ENCODE measurements at regions not wholly inside any gene's neighbourhood (a gene's known extent, or its start where the extent isn't known, plus 50 kb on each side); places are given as distances from the start of the nearest gene placed in this dataset.
"Not testable (repeated sequence)": the region's sequence is repeated elsewhere in the genome, so short reads cannot be mapped to it uniquely, and the experiment has no call there.

- in situ Hi-C loops (cut with HindIII; ENCODE audit: low sequenced_read_pairs): no loop called here
These were observed 157.4 kb downstream of the SKIDA1 start for GRCh38 chr10:21368022-21368582.

DNA sequence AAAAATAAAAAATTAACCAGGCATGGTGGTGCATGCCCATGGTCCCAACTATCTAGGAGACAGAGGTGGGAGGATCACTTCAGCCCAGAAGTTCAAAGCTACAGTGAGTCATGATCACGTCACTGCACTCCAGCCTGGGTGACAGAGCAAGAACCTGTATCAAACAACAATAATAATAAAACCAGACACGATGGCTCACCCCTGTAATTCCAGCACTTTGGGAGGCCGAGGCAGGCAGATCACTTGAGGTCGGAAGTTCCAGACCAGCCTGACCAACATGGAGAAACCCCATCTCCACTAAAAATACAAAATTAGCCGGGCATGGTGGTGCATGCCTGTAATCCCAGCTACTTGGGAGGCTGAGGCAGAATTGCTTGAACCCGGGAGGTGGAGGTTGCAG lies 159.4 kb downstream of the SKIDA1 start:
- in situ Hi-C loops (cut with HindIII; ENCODE audit: low sequenced_read_pairs): not testable (repeated sequence)

GRCh38 chr10:21364196-21365114 lies 161.0 kb downstream of the SKIDA1 start:
- in situ Hi-C loops (cut with HindIII; ENCODE audit: low sequenced_read_pairs): no loop called here

DNA sequence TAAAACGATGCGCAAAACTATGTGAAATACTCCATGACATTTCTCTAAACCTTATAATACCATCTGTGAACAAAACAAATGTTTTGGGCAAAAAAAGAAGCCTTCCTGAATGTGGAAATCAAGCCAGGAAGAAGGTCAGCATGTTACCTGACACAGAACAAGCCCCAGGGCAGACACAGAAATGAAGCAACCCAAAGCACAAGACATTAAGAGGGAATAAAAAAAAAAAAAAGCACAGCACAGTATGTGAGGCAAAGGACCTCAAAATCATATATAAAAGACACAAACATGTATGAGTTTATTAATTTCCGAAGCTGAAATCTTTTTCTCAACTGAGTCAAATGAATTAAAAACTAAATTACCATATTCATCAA lies 161.8 kb downstream of the SKIDA1 start:
- in situ Hi-C loops (cut with HindIII; ENCODE audit: low sequenced_read_pairs): no loop called here

DNA sequence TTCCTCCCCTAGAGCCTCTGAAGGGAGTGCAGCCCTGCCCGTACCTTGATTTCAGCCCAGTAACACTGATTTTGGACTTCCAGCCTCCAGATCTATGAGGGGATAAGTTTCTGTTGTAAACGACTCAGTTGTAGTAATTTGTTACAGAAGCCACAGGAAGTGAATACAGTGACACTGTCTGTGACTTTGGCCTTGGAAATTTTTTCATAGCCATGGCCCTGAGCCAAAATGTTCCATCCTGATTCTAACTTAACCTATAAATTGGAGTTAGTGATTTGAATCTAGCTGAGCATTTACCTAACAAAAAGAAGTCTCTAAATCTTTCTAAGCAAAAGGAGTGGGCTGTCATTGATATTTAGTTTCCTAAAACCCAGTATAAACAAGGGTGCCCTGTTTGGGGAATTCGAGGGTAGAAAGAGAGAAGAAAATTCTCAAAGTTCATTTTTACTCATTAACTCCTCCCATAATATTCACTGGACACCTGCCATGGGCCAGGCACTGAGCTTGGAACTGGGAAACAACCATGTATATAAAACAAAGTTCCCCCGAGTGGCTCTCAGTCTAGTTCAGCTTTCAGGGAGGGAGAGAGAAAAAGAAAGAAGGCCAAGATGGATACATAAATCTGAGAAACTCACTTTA lies 162.3 kb downstream of the SKIDA1 start:
- in situ Hi-C loops (cut with HindIII; ENCODE audit: low sequenced_read_pairs): no loop called here

DNA sequence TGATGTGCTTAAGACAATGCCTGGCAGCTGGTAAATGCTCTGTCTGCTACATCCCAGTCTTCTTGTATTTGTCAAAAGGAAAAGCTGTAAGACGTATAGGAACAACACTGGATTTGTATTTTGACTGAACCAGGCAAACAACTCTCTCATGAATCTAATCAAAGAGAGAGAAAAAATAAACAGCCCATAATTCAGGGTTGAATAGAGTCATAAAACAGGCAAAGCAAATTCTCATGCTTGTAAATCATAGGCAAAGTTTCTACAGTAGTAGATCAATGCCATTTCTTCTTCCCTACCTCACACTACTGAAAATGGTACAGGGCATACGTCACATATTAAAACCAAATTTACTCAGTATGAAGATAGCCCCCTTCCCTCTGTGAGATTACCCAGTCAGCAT lies 166.3 kb downstream of the SKIDA1 start:
- in situ Hi-C loops (cut with HindIII; ENCODE audit: low sequenced_read_pairs): no loop called here

GRCh38 chr10:21355591-21356011 lies 169.9 kb downstream of the SKIDA1 start:
- in situ Hi-C loops (cut with HindIII; ENCODE audit: low sequenced_read_pairs): no loop called here

- in situ Hi-C loops (cut with HindIII; ENCODE audit: low sequenced_read_pairs): no loop called here
These were observed 172.6 kb downstream of the SKIDA1 start for GRCh38 chr10:21352886-21353285.

DNA sequence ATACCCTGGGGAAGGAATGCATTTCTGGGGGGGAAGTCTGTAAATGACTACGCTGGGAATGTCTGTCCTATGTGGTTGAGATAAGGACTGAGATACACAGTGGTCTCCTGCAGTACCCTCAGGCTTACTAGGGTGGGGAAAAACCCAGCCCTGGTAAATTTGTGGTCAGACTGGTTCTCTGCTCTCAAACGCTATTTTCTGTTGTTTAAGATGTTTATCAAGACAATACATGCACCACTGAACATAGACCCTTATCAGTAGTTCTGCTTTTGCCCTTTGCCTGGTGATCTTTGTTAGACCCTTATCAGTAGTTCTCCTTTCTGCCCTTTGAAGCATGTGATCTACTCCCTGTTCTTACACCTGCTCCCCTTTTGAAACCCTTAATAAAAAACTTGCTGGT lies 173.9 kb downstream of the SKIDA1 start:
- in situ Hi-C loops (cut with HindIII; ENCODE audit: low sequenced_read_pairs): not testable (repeated sequence)

- in situ Hi-C loops (cut with HindIII; ENCODE audit: low sequenced_read_pairs): no loop called here
These were observed 175.6 kb downstream of the SKIDA1 start for GRCh38 chr10:21349912-21350286.

- in situ Hi-C loops (cut with HindIII; ENCODE audit: low sequenced_read_pairs): no loop called here
These were observed 177.7 kb downstream of the SKIDA1 start for GRCh38 chr10:21347785-21348170.

DNA sequence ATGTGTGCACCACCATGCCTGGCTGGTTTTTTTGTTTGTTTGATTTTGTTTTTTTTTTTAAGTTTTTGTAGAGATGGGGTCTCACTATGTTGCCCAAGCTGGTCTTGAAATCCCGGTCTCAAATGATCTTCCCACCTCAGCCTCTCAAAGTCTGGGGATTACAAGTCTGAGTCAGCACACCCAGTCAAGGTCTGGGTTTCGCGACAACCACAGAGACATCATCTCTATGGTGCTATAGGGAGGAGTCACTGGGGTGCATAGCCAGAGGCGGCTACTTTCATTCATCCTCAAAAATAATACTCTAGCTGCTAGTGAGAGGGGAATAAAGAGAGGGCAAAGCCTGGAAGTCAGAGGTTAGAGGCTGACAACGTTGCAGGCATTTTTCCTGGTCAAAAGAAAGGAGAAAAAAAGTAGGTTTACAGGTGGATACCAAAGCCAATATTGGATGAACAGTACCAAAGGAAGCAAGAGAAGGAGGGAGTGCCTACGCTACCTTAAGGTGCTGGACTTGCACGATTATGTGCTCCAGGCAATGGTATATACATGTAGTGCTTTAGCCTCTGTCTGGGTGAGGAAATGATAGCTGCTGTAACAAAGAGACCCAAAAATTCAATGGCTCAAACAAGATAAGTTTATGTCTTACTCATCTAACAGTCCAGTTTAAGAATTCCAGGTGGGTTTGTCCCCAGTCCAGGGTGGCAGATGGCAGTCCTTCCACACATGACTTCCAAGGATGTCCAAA lies 178.3 kb downstream of the SKIDA1 start:
- in situ Hi-C loops (cut with HindIII; ENCODE audit: low sequenced_read_pairs): no loop called here

- in situ Hi-C loops (cut with HindIII; ENCODE audit: low sequenced_read_pairs): no loop called here
These were observed 182.4 kb downstream of the SKIDA1 start for GRCh38 chr10:21343087-21343486.

- in situ Hi-C loops (cut with HindIII; ENCODE audit: low sequenced_read_pairs): not testable (repeated sequence)
These were observed 183.0 kb downstream of the SKIDA1 start for GRCh38 chr10:21342499-21342898.

GRCh38 chr10:21340331-21340730 lies 185.2 kb downstream of the SKIDA1 start:
- in situ Hi-C loops (cut with HindIII; ENCODE audit: low sequenced_read_pairs): no loop called here

DNA sequence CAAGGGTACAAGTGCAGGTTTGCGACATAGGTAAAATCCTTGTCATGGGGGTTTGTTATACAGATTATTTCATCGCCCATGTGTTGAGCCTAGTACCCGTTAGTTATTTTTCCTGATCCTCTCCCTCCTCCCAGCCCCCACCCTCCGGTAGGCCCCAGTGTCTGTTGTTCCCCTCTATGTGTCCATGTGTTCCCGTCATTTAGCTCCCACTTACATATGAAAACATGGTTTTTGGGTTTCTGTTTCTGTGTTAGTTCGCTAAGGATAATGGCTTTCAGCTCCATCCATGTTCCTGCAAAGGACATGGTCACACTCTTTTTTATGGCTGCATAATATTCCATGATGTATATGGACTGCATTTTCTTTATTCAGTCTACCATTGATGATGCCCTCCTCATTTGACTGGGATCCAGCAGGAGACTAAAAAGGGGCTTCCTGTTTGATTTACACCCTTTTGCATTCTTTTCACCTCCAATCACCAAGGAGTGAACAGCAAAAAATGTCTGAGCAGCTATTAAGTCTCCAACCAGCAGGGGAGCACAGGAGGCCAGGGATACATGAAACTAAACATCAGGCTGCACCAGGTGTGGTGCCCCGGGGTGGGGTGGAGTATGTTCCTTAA lies 188.2 kb downstream of the SKIDA1 start:
- in situ Hi-C loops (cut with HindIII; ENCODE audit: low sequenced_read_pairs): no loop called here

DNA sequence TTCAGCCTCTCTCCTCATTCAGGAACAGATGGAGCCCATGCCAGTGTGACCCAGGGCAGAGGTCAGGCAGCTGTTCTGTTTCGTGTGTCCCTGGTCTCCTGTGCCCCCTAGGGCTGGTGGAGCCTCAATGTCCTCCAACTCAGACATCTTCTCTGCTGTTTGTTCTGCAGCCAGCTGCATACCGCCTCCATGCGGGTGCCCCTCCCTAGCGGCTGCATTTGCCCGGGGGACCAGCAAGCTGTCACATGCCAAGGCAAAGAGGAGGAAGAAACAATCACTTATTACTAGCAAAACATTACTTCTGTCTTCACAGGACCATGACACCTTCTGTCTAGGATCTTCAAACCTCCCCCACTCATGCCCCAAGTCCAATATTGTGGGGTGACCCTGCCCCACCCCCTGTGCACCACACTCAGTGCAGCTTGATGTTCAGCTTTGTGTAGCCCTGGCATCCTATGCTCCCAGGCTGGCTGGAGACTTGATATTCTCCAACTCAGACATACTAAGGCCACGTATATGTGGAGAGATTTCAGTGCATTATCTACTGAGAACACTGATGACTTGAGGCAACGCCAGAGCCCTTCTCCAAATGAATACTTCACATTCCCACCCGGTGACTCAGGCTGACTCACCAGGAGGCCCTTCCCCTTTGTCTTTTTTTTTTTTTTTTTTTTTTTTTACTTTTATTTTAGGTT lies 188.9 kb downstream of the SKIDA1 start:
- in situ Hi-C loops (cut with HindIII; ENCODE audit: low sequenced_read_pairs): no loop called here

- in situ Hi-C loops (cut with HindIII; ENCODE audit: low sequenced_read_pairs): no loop called here
These were observed 190.4 kb downstream of the SKIDA1 start for GRCh38 chr10:21334891-21335696.

DNA sequence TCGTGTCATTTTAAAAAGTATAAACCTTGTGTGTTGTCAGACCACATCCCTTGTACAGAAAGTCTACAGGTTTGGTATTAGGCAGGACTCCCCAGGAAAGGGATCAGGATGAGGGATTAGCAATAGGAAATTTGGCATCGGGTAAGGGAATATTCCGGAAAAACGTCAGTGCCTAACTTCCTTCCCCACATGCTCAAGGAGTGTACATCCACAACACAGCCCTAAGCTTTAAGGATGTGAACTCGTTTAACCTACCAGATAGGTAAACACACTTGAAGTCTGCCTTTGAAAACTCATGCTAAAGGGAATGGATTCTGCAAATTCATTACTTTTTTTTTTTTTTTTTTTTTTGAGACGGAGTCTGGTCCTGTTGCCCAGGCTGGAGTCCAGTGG lies 194.9 kb downstream of the SKIDA1 start:
- in situ Hi-C loops (cut with HindIII; ENCODE audit: low sequenced_read_pairs): no loop called here

Data from endothelial cell of hepatic sinusoid (primary cell).